ENCODE measurements at regions not wholly inside any gene's neighbourhood (a gene's known extent, or its start where the extent isn't known, plus 50 kb on each side); places are given as distances from the start of the nearest gene placed in this dataset.

GRCh38 chr13:80718970-80719369, 378.0 kb upstream of the SPRY2 start:
- ChIA-PET POLR2A (no interaction called here), CTCF (no interaction called here)
- H3K9ac ChIP-seq (replicated peaks; ENCODE audit: extremely low read depth, insufficient read depth, low read length), result no peak overlapping the region
- H3K27me3 ChIP-seq (ENCODE audit: control insufficient read depth in 2 of 2, insufficient read depth in 2 of 2, low read length in 2 of 2), result no peaks in the 10 kb centered on the region
- no peaks in the 10 kb centered on the region for H3K9me3 ChIP-seq (replicated peaks; ENCODE audit: control insufficient read depth, insufficient read depth, low read length)
- no peak for TF ChIP-seq GATA2 (IDR thresholded peaks at IDR 0.05; ENCODE audit: insufficient read depth, insufficient read length, low read depth, low read length)
- TF ChIP-seq, protein P1, sequence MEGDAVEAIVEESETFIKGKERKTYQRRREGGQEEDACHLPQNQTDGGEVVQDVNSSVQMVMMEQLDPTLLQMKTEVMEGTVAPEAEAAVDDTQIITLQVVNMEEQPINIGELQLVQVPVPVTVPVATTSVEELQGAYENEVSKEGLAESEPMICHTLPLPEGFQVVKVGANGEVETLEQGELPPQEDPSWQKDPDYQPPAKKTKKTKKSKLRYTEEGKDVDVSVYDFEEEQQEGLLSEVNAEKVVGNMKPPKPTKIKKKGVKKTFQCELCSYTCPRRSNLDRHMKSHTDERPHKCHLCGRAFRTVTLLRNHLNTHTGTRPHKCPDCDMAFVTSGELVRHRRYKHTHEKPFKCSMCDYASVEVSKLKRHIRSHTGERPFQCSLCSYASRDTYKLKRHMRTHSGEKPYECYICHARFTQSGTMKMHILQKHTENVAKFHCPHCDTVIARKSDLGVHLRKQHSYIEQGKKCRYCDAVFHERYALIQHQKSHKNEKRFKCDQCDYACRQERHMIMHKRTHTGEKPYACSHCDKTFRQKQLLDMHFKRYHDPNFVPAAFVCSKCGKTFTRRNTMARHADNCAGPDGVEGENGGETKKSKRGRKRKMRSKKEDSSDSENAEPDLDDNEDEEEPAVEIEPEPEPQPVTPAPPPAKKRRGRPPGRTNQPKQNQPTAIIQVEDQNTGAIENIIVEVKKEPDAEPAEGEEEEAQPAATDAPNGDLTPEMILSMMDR (IDR thresholded peaks at IDR 0.05; ENCODE audit: extremely low read depth in 1 of 2, insufficient read depth in 1 of 2, low read depth in 1 of 2, low read length in 2 of 2), result no peak
- intact Hi-C loops (cut with micrococcal nuclease) (no loop called here), dilution Hi-C loops (cut with MboI; ENCODE audit: extremely low pct_ligation_motif_present, low sequenced_read_pairs) (no loop called here)
- H2AFZ ChIP-seq (ENCODE audit: low read depth, low read length), result no peak overlapping the region
- H3K79me2 ChIP-seq (ENCODE audit: control insufficient read depth, insufficient read depth, low read length), result no peaks in the 10 kb centered on the region
- no peak overlapping the region for H3K27ac ChIP-seq (ENCODE audit: insufficient read depth, low read depth, low read length)
- H3K4me1 ChIP-seq (ENCODE audit: control insufficient read depth, extremely low read depth, insufficient read depth, low read length), result no peaks in the 10 kb centered on the region
- no peak overlapping the region for H3K4me2 ChIP-seq (ENCODE audit: insufficient read depth, low read length)
- H3K4me3 ChIP-seq (replicated peaks in 1 of 3; ENCODE audit: insufficient read depth in 1 of 3, low read depth in 1 of 3, low read length in 3 of 3), result no peak overlapping the region
- DNase-seq (ENCODE audit: low read depth, low spot score) (no peak), FAIRE-seq (no peak)
- no peaks in the 10 kb centered on the region for H4K20me1 ChIP-seq (replicated peaks; ENCODE audit: control insufficient read depth, extremely low read depth, insufficient read depth, low read length)
- no peaks in the 10 kb centered on the region for H3K36me3 ChIP-seq (ENCODE audit: control insufficient read depth in 2 of 2, extremely low read depth in 1 of 2, insufficient read depth in 2 of 2, low read length in 2 of 2)
- no TSS peak for BruUV-seq (replicated peaks)
- no peaks in the 10 kb centered on the region for H3K9me1 ChIP-seq (replicated peaks; ENCODE audit: control insufficient read depth, extremely low read depth, insufficient read depth, low read length)

GRCh38 chr13:80717776-80718175, 376.9 kb upstream of the SPRY2 start:
- BruUV-seq (replicated peaks), result no TSS peak
- dilution Hi-C loops (cut with MboI; ENCODE audit: extremely low pct_ligation_motif_present, low sequenced_read_pairs), result no loop called here
- no peak for TF ChIP-seq POLR2A (IDR thresholded peaks at IDR 0.05; ENCODE audit: low read depth, low read length)
- no peak for TF ChIP-seq MAX (IDR thresholded peaks at IDR 0.05; ENCODE audit: insufficient read depth, insufficient read length)
- no peak for TF ChIP-seq GATA2 (IDR thresholded peaks at IDR 0.05; ENCODE audit: insufficient read depth, insufficient read length, low read depth, low read length)
- no peak for TF ChIP-seq MYC (IDR thresholded peaks at IDR 0.05; ENCODE audit: low read depth, low read length)
- TF ChIP-seq JUN (IDR thresholded peaks at IDR 0.05; ENCODE audit: borderline replicate concordance, insufficient read depth, insufficient read length, low read depth), result no peak
- TF ChIP-seq, protein P1 (IDR thresholded peaks at IDR 0.05; ENCODE audit: extremely low read depth in 1 of 2, insufficient read depth in 1 of 2, low read depth in 1 of 2, low read length in 2 of 2), result no peak
- TF ChIP-seq FOS (IDR thresholded peaks at IDR 0.05; ENCODE audit: borderline replicate concordance, insufficient read depth, low read length), result no peak
- no peak for TF ChIP-seq EZH2 (IDR thresholded peaks at IDR 0.05; ENCODE audit: borderline replicate concordance, low read depth, low read length, severe bottlenecking)

More at GRCh38 chr13:80717776-80718175, 376.9 kb upstream of the SPRY2 start:
- Histone ChIP-seq H3K4me2 (ENCODE audit: insufficient read depth, low read length) (no peak overlapping the region), H3K27me3 (ENCODE audit: control insufficient read depth in 2 of 2, insufficient read depth in 2 of 2, low read length in 2 of 2) (no peaks in the 10 kb centered on the region), H2AFZ (ENCODE audit: low read depth, low read length) (no peak overlapping the region), H3K36me3 (ENCODE audit: control insufficient read depth in 2 of 2, extremely low read depth in 1 of 2, insufficient read depth in 2 of 2, low read length in 2 of 2) (no peaks in the 10 kb centered on the region), H3K27ac (ENCODE audit: insufficient read depth, low read depth, low read length) (no peak overlapping the region), H3K9me3 (replicated peaks; ENCODE audit: control insufficient read depth, insufficient read depth, low read length) (no peaks in the 10 kb centered on the region), H4K20me1 (replicated peaks; ENCODE audit: control insufficient read depth, extremely low read depth, insufficient read depth, low read length) (no peaks in the 10 kb centered on the region), H3K9me1 (replicated peaks; ENCODE audit: control insufficient read depth, extremely low read depth, insufficient read depth, low read length) (no peaks in the 10 kb centered on the region), H3K4me1 (ENCODE audit: control insufficient read depth, extremely low read depth, insufficient read depth, low read length) (no peaks in the 10 kb centered on the region), H3K79me2 (ENCODE audit: control insufficient read depth, insufficient read depth, low read length) (no peaks in the 10 kb centered on the region), H3K4me3 (replicated peaks in 1 of 3; ENCODE audit: insufficient read depth in 1 of 3, low read depth in 1 of 3, low read length in 3 of 3) (no peak overlapping the region), H3K9ac (replicated peaks; ENCODE audit: extremely low read depth, insufficient read depth, low read length) (no peak overlapping the region)
- ChIA-PET POLR2A (no interaction called here), CTCF (no interaction called here)
- intact Hi-C loops (cut with micrococcal nuclease), result no loop called here
- no peak for FAIRE-seq
- DNase-seq (ENCODE audit: low read depth, low spot score), result no peak

Measured in endothelial cell of umbilical vein (primary cell).